Suprapubic skin (tissue), 4 donors: ENCODE measurements at regions not wholly inside any gene's neighbourhood (a gene's known extent, or its start where the extent isn't known, plus 50 kb on each side); places are given as distances from the start of the nearest gene placed in this dataset.

Experiments used
- EP300 ChIP-seq: sonication (generic); formaldehyde crosslinking; IDR thresholded peaks from one replicate; pipeline ENCODE4 v1.6.1; 2017; ENCODE audit warnings: antibody characterized with exemption
- POLR2AphosphoS5 ChIP-seq, 3 donors: sonication (generic); formaldehyde crosslinking; IDR thresholded peaks; one replicate each; pipeline ENCODE4 v1.6.1; 2017; ENCODE audit warnings: antibody characterized with exemption in 3 of 3
- TF ChIP-seq, protein P1 (sequence below), 2 donors: fragments of 200-600 bp in 1 of 2; fragments of 450-650 bp in 1 of 2; sonication (generic) in 1 of 2; IDR thresholded peaks; one replicate each; pipeline ENCODE4 v1.5.1; 2016 to 2019; ENCODE audit warnings: antibody characterized with exemption in 2 of 2, mild to moderate bottlenecking in 1 of 2, moderate library complexity in 1 of 2

DNA sequence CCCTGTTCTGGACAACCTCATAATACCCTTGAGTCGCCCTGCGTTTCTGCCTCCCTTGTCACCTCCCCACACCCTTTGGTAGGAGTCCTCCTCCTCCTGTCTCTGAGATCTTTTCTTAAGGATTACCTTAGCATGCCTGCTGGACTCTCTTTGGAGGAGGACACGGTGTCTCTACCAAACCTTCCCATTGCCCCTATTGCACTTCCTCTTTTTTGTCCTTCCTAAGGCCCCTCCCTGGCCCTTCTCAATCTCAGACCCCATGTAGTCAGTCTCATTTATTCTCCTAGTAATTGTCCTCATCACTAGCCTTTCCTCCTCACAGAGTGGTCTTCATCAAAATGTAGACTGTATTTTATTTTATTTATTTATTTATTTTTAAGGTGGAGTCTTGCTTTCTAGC lies 335.0 kb upstream of the SFRP2 start:
- TF ChIP-seq, protein P1, sequence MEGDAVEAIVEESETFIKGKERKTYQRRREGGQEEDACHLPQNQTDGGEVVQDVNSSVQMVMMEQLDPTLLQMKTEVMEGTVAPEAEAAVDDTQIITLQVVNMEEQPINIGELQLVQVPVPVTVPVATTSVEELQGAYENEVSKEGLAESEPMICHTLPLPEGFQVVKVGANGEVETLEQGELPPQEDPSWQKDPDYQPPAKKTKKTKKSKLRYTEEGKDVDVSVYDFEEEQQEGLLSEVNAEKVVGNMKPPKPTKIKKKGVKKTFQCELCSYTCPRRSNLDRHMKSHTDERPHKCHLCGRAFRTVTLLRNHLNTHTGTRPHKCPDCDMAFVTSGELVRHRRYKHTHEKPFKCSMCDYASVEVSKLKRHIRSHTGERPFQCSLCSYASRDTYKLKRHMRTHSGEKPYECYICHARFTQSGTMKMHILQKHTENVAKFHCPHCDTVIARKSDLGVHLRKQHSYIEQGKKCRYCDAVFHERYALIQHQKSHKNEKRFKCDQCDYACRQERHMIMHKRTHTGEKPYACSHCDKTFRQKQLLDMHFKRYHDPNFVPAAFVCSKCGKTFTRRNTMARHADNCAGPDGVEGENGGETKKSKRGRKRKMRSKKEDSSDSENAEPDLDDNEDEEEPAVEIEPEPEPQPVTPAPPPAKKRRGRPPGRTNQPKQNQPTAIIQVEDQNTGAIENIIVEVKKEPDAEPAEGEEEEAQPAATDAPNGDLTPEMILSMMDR (IDR thresholded peaks at IDR 0.05), result no peak
- no peak for TF ChIP-seq POLR2AphosphoS5 (IDR thresholded peaks at IDR 0.05)
- no peak for TF ChIP-seq EP300
